Heart left ventricle (tissue), 16 donors: ENCODE measurements at regions not wholly inside any gene's neighbourhood (a gene's known extent, or its start where the extent isn't known, plus 50 kb on each side); places are given as distances from the start of the nearest gene placed in this dataset.

Experiments used
- ATAC-seq, 4 donors: fragments of 200-7000 bp; cut with Tn5 transposase; one replicate each; pipeline ENCODE4 v1.9.1; 2020 to 2022; ENCODE audit warnings: moderate library complexity in 4 of 4, mild to moderate bottlenecking in 3 of 4, moderate number of reproducible peaks in 1 of 4
- DNase-seq, 5 donors: peaks; one replicate each; pipeline ENCODE4 v3.0.0-alpha.2; 2020
- H3K27ac ChIP-seq, 12 donors: fragments of 200-600 bp; sonication (generic) in 4 of 12; one replicate each; pipeline versions ENCODE4 v1.5.0 to v1.8.0; 2016 to 2022; ENCODE audit warnings: mild to moderate bottlenecking in 2 of 12
- H3K27me3 ChIP-seq, 9 donors: fragments of 200-600 bp; sonication (generic) in 2 of 9; one replicate each; pipeline versions ENCODE4 v1.5.1 to v1.8.0; 2016 to 2022; ENCODE audit warnings: mild to moderate bottlenecking in 3 of 9
- H3K36me3 ChIP-seq, 9 donors: fragments of 200-600 bp; sonication (generic) in 2 of 9; one replicate each; pipeline versions ENCODE4 v1.5.0 to v1.8.0; 2018 to 2022; ENCODE audit warnings: mild to moderate bottlenecking in 2 of 9
- H3K4me1 ChIP-seq, 12 donors: fragments of 200-600 bp; sonication (generic) in 4 of 12; one replicate each; pipeline versions ENCODE4 v1.5.0 to v1.8.0; 2016 to 2022; ENCODE audit warnings: mild to moderate bottlenecking in 3 of 12
- H3K4me3 ChIP-seq, 12 donors: fragments of 200-600 bp; sonication (generic) in 4 of 12; one replicate each; pipeline versions ENCODE4 v1.5.0 to v1.8.0; 2017 to 2022; ENCODE audit warnings: mild to moderate bottlenecking in 9 of 12, moderate library complexity in 4 of 12
- H3K9me3 ChIP-seq, 12 donors: fragments of 200-600 bp; sonication (generic) in 4 of 12; one replicate each; pipeline versions ENCODE4 v1.5.0 to v1.8.0; 2016 to 2022; ENCODE audit warnings: mild to moderate bottlenecking in 1 of 12
- POLR2A ChIP-seq, 2 donors: fragments of 450-650 bp; IDR thresholded peaks; one replicate each; pipeline ENCODE4 v1.6.1; 2017; ENCODE audit warnings: antibody characterized with exemption in 2 of 2, mild to moderate bottlenecking in 2 of 2, moderate library complexity in 2 of 2
- WGBS, 4 donors: extraction: QIAGEN DNeasy Blood & Tissue Kit in 2 of 4; methylation state at CpG; one replicate each; pipeline versions ENCODE4 v1.1.5 to v1.1.7; 2013 to 2018; 5-methylcytosine and 5-hydroxymethylcytosine counted together
- intact Hi-C, 10 donors: fragments of 100-400 bp; cut with DNase I; formaldehyde crosslinking; loops; one replicate each; pipeline versions ENCODE4 v1.11.1 to v1.14.2; 2022
- TF ChIP-seq, protein P1 (sequence below), 12 donors: fragments of 200-600 bp; sonication (generic) in 4 of 12; IDR thresholded peaks; one replicate each; pipeline versions ENCODE4 v1.5.0 to v1.8.0; 2018 to 2022; ENCODE audit warnings: antibody characterized with exemption in 12 of 12, mild to moderate bottlenecking in 5 of 12
- donor health status: ischemic (EF 13 %, LVEDD 7.1; RV severe dilation, severe dysfunction).
- donor health status: healthy with polysubstance abuse.
- donor health status: DM: no; HTN: yes; CAD: no.
- donor health status: DM: no; HTN: no; CAD: no.
- donor health status: ischemic (EF 25% LVEDD 6.9; RV normal size, moderate dysfunction).
- donor health status: ischemic (EF 25% LVEDD 5.7; RV mildly dilated, moderate dysfunction).
- donor health status: healthy.
- donor health status: DM: yes; HTN: yes; CAD: no.
- donor health status: ischemic (EF 35%, LVEDD 5.7; RV mildly dilated, moderate dysfunction).
- donor health status: nonischemic (EF 11% LVEDD 7.7; RV severe dilation, severe dysfunction).
- donor health status: DM: yes; HTN: yes; CAD: no.
- donor health status: PGD.
- donor health status: ischemic (EF 29% LVEDD 5.4; RV normal size, mild dysfunction).
- donor health status: nonischemic (EF 23%, LVEDD 6.1; RV moderate dilation, normal function).

GRCh38 chrX:140586951-140587350, 82.1 kb upstream of the SOX3 start:
- DNase-seq, result no peak
- peaks cover 0 to 6% (median 0%) of the 10 kb centered on the region in 9 donors for H3K27me3 ChIP-seq
- TF ChIP-seq POLR2A (IDR thresholded peaks at IDR 0.05), result no peak
- TF ChIP-seq, protein P1, sequence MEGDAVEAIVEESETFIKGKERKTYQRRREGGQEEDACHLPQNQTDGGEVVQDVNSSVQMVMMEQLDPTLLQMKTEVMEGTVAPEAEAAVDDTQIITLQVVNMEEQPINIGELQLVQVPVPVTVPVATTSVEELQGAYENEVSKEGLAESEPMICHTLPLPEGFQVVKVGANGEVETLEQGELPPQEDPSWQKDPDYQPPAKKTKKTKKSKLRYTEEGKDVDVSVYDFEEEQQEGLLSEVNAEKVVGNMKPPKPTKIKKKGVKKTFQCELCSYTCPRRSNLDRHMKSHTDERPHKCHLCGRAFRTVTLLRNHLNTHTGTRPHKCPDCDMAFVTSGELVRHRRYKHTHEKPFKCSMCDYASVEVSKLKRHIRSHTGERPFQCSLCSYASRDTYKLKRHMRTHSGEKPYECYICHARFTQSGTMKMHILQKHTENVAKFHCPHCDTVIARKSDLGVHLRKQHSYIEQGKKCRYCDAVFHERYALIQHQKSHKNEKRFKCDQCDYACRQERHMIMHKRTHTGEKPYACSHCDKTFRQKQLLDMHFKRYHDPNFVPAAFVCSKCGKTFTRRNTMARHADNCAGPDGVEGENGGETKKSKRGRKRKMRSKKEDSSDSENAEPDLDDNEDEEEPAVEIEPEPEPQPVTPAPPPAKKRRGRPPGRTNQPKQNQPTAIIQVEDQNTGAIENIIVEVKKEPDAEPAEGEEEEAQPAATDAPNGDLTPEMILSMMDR (IDR thresholded peaks at IDR 0.05), result no peak
- no peaks in the 10 kb centered on the region for H3K4me1 ChIP-seq
- H3K4me3 ChIP-seq, result no peak overlapping the region
- intact Hi-C loops, result no loop called here
- WGBS, 4 donors, result 59 to 82% (median 69%) methylated on average over 4 of the region's 4 CpGs
- no peak overlapping the region for H3K27ac ChIP-seq
- H3K9me3 ChIP-seq, result no peaks in the 10 kb centered on the region
- H3K36me3 ChIP-seq, result no peaks in the 10 kb centered on the region
- no peak for ATAC-seq

DNA sequence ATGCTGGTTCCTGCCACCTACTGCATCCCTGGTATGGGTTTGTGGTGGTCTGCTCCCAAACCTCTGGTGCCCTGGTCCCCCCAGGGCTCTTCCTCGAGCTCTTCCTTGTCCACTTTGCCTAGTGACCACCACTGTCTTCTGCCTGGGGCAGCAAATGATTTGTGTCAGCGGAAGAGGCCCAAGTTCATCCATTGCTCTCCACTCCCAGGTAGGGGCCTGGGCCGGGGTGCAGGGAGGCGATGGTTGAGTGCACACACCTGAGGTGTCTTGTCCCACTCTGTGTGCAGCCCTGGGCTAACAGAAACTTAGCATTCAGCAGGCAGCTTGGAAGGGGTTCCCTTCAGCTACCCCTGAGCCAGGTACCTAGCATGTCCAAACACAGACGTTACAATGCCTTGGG, 75.6 kb upstream of the SOX3 start:
- TF ChIP-seq, protein P1 (IDR thresholded peaks at IDR 0.05), result no peak
- no peak for TF ChIP-seq POLR2A (IDR thresholded peaks at IDR 0.05)
- ATAC-seq, result no peak
- intact Hi-C loops, result no loop called here
- 52 to 64% (median 58%) methylated on average over 5 of the region's 5 CpGs for WGBS, 4 donors
- Histone ChIP-seq H3K4me1 (no peaks in the 10 kb centered on the region), H3K9me3 (no peaks in the 10 kb centered on the region), H3K27me3 (no peaks in the 10 kb centered on the region), H3K27ac (no peak overlapping the region), H3K4me3 (no peak overlapping the region), H3K36me3 (no peaks in the 10 kb centered on the region)
- no peak for DNase-seq

DNA sequence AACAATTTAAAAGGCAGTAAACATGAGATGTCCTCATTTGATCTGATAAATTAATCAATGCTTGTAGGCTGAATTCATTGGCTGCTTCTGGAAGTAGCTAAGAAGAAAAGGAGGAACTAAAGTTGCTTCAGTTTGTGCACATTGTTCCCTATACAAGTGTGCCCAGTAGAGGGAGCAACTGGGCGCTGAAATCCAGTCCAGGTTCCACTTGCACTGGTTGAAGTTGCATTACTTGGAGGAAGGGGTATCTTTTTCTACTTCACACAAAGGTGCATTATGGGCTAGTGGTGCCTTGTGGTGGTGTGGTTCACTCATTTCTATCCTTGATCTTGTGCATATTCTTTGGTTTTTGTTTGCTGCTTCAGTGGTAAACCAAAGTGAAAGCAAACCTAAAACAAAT, 67.9 kb upstream of the SOX3 start:
- TF ChIP-seq POLR2A (IDR thresholded peaks at IDR 0.05), result no peak
- TF ChIP-seq, protein P1 (IDR thresholded peaks at IDR 0.05), result peak in 11 of 12 donors; percentile 13 to 60 (median 42)
- H3K27ac ChIP-seq, result no peak overlapping the region
- intact Hi-C loops, result no loop called here
- no peaks in the 10 kb centered on the region for H3K4me1 ChIP-seq
- no peaks in the 10 kb centered on the region for H3K9me3 ChIP-seq
- ATAC-seq, result no peak
- H3K27me3 ChIP-seq, result peaks cover 0 to 5% (median 0%) of the 10 kb centered on the region in 9 donors
- no peaks in the 10 kb centered on the region for H3K36me3 ChIP-seq
- DNase-seq, result no peak
- WGBS, 4 donors, result 0 to 12% (median 5%) methylated on average over 1 of the region's 1 CpG
- H3K4me3 ChIP-seq, result no peak overlapping the region

DNA sequence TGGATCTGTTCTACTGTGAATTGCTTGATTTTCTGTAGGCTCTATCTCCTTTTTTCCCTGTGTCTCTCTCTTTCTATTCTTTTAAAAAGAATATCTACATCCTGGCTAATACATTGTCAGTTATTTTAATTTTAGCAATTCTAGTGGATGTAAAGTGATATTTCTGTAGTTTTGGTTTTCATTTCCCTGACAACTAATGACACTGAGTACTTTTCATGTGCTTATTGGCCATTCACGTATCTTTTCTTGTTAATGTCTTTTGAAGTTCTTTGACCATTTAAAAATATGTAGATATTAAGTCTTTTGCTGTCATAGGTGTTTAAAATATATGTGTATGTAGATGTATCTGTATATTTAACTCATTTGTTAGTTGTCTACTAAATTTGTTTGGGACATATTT, 59.0 kb upstream of the SOX3 start:
- H3K36me3 ChIP-seq, result no peaks in the 10 kb centered on the region
- H3K27ac ChIP-seq, result no peak overlapping the region
- WGBS, 4 donors, result 52 to 78% (median 61%) methylated on average over 1 of the region's 1 CpG
- peaks cover 0 to 11% (median 0%) of the 10 kb centered on the region in 12 donors for H3K9me3 ChIP-seq
- H3K4me3 ChIP-seq, result no peak overlapping the region
- no peaks in the 10 kb centered on the region for H3K4me1 ChIP-seq
- intact Hi-C loops, result no loop called here
- H3K27me3 ChIP-seq, result no peaks in the 10 kb centered on the region
- no peak for DNase-seq
- no peak for ATAC-seq
- TF ChIP-seq POLR2A (IDR thresholded peaks at IDR 0.05), result no peak
- TF ChIP-seq, protein P1 (IDR thresholded peaks at IDR 0.05), result no peak
